ENCODE measurements at regions not wholly inside any gene's neighbourhood (a gene's known extent, or its start where the extent isn't known, plus 50 kb on each side); places are given as distances from the start of the nearest gene placed in this dataset.

DNA sequence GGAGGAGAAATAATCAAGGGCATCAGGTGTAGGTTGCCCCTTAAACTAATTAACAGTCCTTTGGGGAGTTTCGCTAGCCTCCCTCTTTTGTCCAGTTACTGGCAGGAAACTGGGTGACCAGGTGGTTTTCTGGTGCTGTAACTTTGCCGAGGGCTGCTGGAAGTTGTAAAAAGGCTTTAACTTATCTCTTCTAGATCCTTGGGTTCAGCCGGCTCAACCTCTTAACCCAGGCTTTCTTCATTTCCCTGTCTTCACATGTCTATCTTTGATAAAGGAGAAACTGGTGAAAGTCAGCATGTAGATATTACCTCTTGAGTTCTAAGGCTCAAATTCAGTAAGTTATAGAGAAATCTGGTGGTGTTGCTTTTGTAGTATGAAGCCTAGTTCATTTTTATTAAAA, 289.7 kb upstream of the NRIP1 start:
- H3K9me3 ChIP-seq (ENCODE audit: control insufficient read depth in 4 of 4, insufficient read depth in 3 of 4, low read length in 3 of 4): no peaks in the 10 kb centered on the region
- no peak overlapping the region for H3K4me3 ChIP-seq
- TF ChIP-seq, protein P1, sequence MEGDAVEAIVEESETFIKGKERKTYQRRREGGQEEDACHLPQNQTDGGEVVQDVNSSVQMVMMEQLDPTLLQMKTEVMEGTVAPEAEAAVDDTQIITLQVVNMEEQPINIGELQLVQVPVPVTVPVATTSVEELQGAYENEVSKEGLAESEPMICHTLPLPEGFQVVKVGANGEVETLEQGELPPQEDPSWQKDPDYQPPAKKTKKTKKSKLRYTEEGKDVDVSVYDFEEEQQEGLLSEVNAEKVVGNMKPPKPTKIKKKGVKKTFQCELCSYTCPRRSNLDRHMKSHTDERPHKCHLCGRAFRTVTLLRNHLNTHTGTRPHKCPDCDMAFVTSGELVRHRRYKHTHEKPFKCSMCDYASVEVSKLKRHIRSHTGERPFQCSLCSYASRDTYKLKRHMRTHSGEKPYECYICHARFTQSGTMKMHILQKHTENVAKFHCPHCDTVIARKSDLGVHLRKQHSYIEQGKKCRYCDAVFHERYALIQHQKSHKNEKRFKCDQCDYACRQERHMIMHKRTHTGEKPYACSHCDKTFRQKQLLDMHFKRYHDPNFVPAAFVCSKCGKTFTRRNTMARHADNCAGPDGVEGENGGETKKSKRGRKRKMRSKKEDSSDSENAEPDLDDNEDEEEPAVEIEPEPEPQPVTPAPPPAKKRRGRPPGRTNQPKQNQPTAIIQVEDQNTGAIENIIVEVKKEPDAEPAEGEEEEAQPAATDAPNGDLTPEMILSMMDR (IDR thresholded peaks at IDR 0.05; ENCODE audit: control extremely low read depth, extremely low read depth): no peak
- DNase-seq: no peak
- H3K9ac ChIP-seq (ENCODE audit: insufficient read depth in 1 of 2, low read length in 2 of 2): no peak overlapping the region
- no peaks in the 10 kb centered on the region for H3K27me3 ChIP-seq (ENCODE audit: control insufficient read depth in 3 of 3, insufficient read depth in 3 of 3, low read length in 2 of 3)
- peaks cover 0 to 6% (median 0%) of the 10 kb centered on the region in 5 donors for H3K4me1 ChIP-seq (ENCODE audit: control insufficient read depth in 5 of 5, insufficient read depth in 5 of 5, low read length in 5 of 5)
- 36 to 50% methylated on average over 3 of the region's 3 CpGs for WGBS, 2 donors
- H3K36me3 ChIP-seq (ENCODE audit: control insufficient read depth in 4 of 4, insufficient read depth in 4 of 4, low read length in 4 of 4): no peaks in the 10 kb centered on the region
- no peak for ATAC-seq (ENCODE audit: insufficient read depth, low FRiP score)
- no peak overlapping the region for H3K27ac ChIP-seq (ENCODE audit: low read depth in 1 of 2, low read length in 1 of 2)

DNA sequence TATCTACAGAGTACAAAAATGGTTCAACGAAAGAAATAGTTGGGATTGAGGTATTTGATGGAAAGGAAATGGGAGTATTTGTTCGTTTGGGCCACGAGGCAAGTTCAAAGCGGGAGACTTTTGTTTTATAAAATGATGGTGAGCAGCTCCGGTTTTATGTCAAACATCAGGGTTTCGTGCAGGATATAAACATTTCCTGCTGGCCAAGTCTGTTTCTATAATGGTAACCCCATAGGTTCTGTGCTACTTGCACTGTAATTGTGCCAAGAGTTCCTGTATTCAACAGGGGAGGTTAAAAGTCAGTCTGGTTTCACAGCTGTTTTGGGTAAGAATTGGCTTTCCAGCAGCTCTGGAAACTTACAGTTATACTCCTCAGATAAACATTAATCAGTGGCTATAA, 290.3 kb upstream of the NRIP1 start:
- Histone ChIP-seq H3K36me3 (ENCODE audit: control insufficient read depth in 4 of 4, insufficient read depth in 4 of 4, low read length in 4 of 4) (no peaks in the 10 kb centered on the region), H3K27ac (ENCODE audit: low read depth in 1 of 2, low read length in 1 of 2) (no peak overlapping the region), H3K9ac (ENCODE audit: insufficient read depth in 1 of 2, low read length in 2 of 2) (no peak overlapping the region), H3K27me3 (ENCODE audit: control insufficient read depth in 3 of 3, insufficient read depth in 3 of 3, low read length in 2 of 3) (no peaks in the 10 kb centered on the region), H3K9me3 (ENCODE audit: control insufficient read depth in 4 of 4, insufficient read depth in 3 of 4, low read length in 3 of 4) (no peaks in the 10 kb centered on the region), H3K4me3 (no peak overlapping the region), H3K4me1 (ENCODE audit: control insufficient read depth in 5 of 5, insufficient read depth in 5 of 5, low read length in 5 of 5) (peaks cover 0 to 6% (median 0%) of the 10 kb centered on the region in 5 donors)
- ATAC-seq (ENCODE audit: insufficient read depth, low FRiP score): no peak
- TF ChIP-seq, protein P1 (IDR thresholded peaks at IDR 0.05; ENCODE audit: control extremely low read depth, extremely low read depth): no peak
- peak in 2 of 3 donors; percentile 28 to 31 for DNase-seq
- WGBS, 2 donors: 23 to 35% methylated on average over 6 of the region's 6 CpGs

DNA sequence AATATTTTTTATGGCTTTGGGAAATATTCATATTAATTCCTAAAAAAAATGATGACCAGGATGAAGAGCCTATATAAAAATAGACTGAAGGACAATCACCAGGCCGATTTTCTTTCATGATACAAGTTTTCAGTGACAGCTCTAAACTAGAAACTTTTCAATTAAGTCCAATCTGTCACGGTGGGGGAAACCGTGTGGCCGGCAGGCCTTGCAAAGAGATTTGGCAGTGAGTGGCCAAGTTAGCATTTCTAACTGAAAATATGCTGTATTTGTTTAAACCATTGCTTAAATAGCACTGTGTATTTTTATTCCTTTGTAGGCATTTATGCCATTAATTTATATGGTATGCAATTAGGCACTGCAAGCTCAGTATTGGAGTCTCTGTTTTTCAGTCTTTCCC, 294.5 kb upstream of the NRIP1 start:
- no peak overlapping the region for H3K27ac ChIP-seq (ENCODE audit: low read depth in 1 of 2, low read length in 1 of 2)
- no peak overlapping the region for H3K4me3 ChIP-seq
- H3K4me1 ChIP-seq (ENCODE audit: control insufficient read depth in 5 of 5, insufficient read depth in 5 of 5, low read length in 5 of 5): peaks cover 0 to 6% (median 0%) of the 10 kb centered on the region in 5 donors
- 73 to 87% methylated on average over 4 of the region's 4 CpGs for WGBS, 2 donors
- TF ChIP-seq, protein P1 (IDR thresholded peaks at IDR 0.05; ENCODE audit: control extremely low read depth, extremely low read depth): no peak
- ATAC-seq (ENCODE audit: insufficient read depth, low FRiP score): no peak
- H3K9ac ChIP-seq (ENCODE audit: insufficient read depth in 1 of 2, low read length in 2 of 2): no peak overlapping the region
- H3K27me3 ChIP-seq (ENCODE audit: control insufficient read depth in 3 of 3, insufficient read depth in 3 of 3, low read length in 2 of 3): no peaks in the 10 kb centered on the region
- no peak for DNase-seq
- no peaks in the 10 kb centered on the region for H3K36me3 ChIP-seq (ENCODE audit: control insufficient read depth in 4 of 4, insufficient read depth in 4 of 4, low read length in 4 of 4)
- H3K9me3 ChIP-seq (ENCODE audit: control insufficient read depth in 4 of 4, insufficient read depth in 3 of 4, low read length in 3 of 4): peaks cover 0 to 4% (median 0%) of the 10 kb centered on the region in 4 donors

DNA sequence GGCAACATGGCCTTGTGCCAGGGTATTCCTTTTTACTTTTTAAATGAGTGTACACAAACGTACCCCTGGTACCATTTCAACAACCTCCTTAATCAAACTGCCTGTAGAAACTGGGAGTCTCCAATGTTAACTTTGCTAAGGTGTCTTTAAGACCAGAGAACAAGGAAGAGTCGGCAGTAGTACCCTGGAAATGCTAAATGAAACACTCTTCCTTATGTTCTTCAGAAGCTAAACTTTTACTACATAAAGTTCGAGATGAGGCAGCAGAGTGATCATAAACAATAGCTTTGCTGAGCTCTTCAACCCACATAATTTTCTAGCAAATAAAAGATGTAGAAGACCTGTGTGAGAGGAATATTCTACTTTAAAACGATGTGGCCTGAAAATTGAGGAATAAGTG, 297.7 kb upstream of the NRIP1 start:
- Histone ChIP-seq H3K36me3 (ENCODE audit: control insufficient read depth in 4 of 4, insufficient read depth in 4 of 4, low read length in 4 of 4) (no peaks in the 10 kb centered on the region), H3K27me3 (ENCODE audit: control insufficient read depth in 3 of 3, insufficient read depth in 3 of 3, low read length in 2 of 3) (no peaks in the 10 kb centered on the region), H3K9ac (ENCODE audit: insufficient read depth in 1 of 2, low read length in 2 of 2) (no peak overlapping the region), H3K27ac (ENCODE audit: low read depth in 1 of 2, low read length in 1 of 2) (no peak overlapping the region), H3K4me3 (no peak overlapping the region), H3K4me1 (ENCODE audit: control insufficient read depth in 5 of 5, insufficient read depth in 5 of 5, low read length in 5 of 5) (no peaks in the 10 kb centered on the region), H3K9me3 (ENCODE audit: control insufficient read depth in 4 of 4, insufficient read depth in 3 of 4, low read length in 3 of 4) (peaks cover 0 to 7% (median 2%) of the 10 kb centered on the region in 4 donors)
- TF ChIP-seq, protein P1 (IDR thresholded peaks at IDR 0.05; ENCODE audit: control extremely low read depth, extremely low read depth): no peak
- DNase-seq (no peak), ATAC-seq (ENCODE audit: insufficient read depth, low FRiP score) (no peak)
- 78 to 88% methylated on average over 4 of the region's 4 CpGs for whole genome bisulfite sequencing, 2 donors

All from lung (tissue), 11 donors.